ENCODE measurements at regions not wholly inside any gene's neighbourhood (a gene's known extent, or its start where the extent isn't known, plus 50 kb on each side); places are given as distances from the start of the nearest gene placed in this dataset.

GRCh38 chr2:156845806-156846558 lies 409.8 kb downstream of the GPD2 start:
- peak; percentile 11 for DNase-seq (ENCODE audit: low spot score)
- no peaks in the 10 kb centered on the region for H3K9me3 Mint-ChIP-seq
- Histone ChIP-seq H3K36me3 (ENCODE audit: insufficient read depth) (no peaks in the 10 kb centered on the region), H3F3A (replicated peaks; ENCODE audit: low read depth) (no peaks in the 10 kb centered on the region), H3K4me1 (ENCODE audit: insufficient read depth) (peaks cover 7% of the 10 kb centered on the region; the same call in 1 of the 2 replicates), H4K20me1 (replicated peaks; ENCODE audit: insufficient read depth) (no peaks in the 10 kb centered on the region), H3K27me3 (ENCODE audit: insufficient read depth) (no peaks in the 10 kb centered on the region), H2AFZ (peak overlapping the region; percentile 34; the same call in 1 of the 2 replicates), H3K9me2 (ENCODE audit: insufficient read depth) (no peaks in the 10 kb centered on the region), H3K4me2 (no peak overlapping the region), H3K27ac (ENCODE audit: low read depth) (no peak overlapping the region), H3K79me2 (replicated peaks; ENCODE audit: insufficient read depth) (no peaks in the 10 kb centered on the region), H3K4me3 (no peak overlapping the region)
- no peaks in the 10 kb centered on the region for H3K36me3 Mint-ChIP-seq (ENCODE audit: low read depth)
- no peak overlapping the region for H3K4me3 Mint-ChIP-seq
- TF ChIP-seq EZH2phosphoT487 (IDR thresholded peaks at IDR 0.05; ENCODE audit: unreplicated experiment) (no peak), ETS1 (IDR thresholded peaks at IDR 0.05) (no peak)
- peaks cover 7% of the 10 kb centered on the region; the same call in 2 of the 3 replicates for H3K4me1 Mint-ChIP-seq
- ATAC-seq: peak; percentile 64
- H3K27ac Mint-ChIP-seq: peak overlapping the region; percentile 69; the same call in 1 of the 2 replicates
- H3K27me3 Mint-ChIP-seq (ENCODE audit: insufficient read depth, low read depth, poor library complexity): peaks cover 3% of the 10 kb centered on the region

- Mint-ChIP-seq H3K4me1 (no peaks in the 10 kb centered on the region), H3K9me3 (no peaks in the 10 kb centered on the region), H3K27ac (no peak overlapping the region), H3K36me3 (ENCODE audit: low read depth) (no peaks in the 10 kb centered on the region; the same call in 2 of the 3 replicates), H3K4me3 (no peak overlapping the region), H3K27me3 (ENCODE audit: insufficient read depth, low read depth, poor library complexity) (no peaks in the 10 kb centered on the region)
- Histone ChIP-seq H4K20me1 (replicated peaks; ENCODE audit: insufficient read depth) (no peaks in the 10 kb centered on the region), H3K27me3 (ENCODE audit: insufficient read depth) (no peaks in the 10 kb centered on the region), H3K4me2 (no peak overlapping the region), H3K9me2 (ENCODE audit: insufficient read depth) (peaks cover 10% of the 10 kb centered on the region; the same call in 1 of the 2 replicates), H2AFZ (peak overlapping the region; percentile 45; the same call in 1 of the 2 replicates), H3K4me3 (no peak overlapping the region), H3K79me2 (replicated peaks; ENCODE audit: insufficient read depth) (no peaks in the 10 kb centered on the region), H3F3A (replicated peaks; ENCODE audit: low read depth) (no peaks in the 10 kb centered on the region), H3K27ac (ENCODE audit: low read depth) (no peak overlapping the region), H3K36me3 (ENCODE audit: insufficient read depth) (no peaks in the 10 kb centered on the region), H3K4me1 (ENCODE audit: insufficient read depth) (no peaks in the 10 kb centered on the region)
- TF ChIP-seq ZNF331 (CRISPR knock-in tag; IDR thresholded peaks at IDR 0.05; ENCODE audit: low read depth): no peak
- no peak for TF ChIP-seq REST (IDR thresholded peaks at IDR 0.05; ENCODE audit: unreplicated experiment)
- TF ChIP-seq STAT1 (IDR thresholded peaks at IDR 0.05; ENCODE audit: unreplicated experiment): no peak
- TF ChIP-seq ETS1 (IDR thresholded peaks at IDR 0.05): no peak
- TF ChIP-seq CTCF (conservative IDR thresholded peaks at IDR 0.05; ENCODE audit: low read depth in 2 of 2): no peak
- no peak for TF ChIP-seq EZH2 (IDR thresholded peaks at IDR 0.05; ENCODE audit: low read depth, unreplicated experiment)
- no peak for TF ChIP-seq EZH2phosphoT487 (IDR thresholded peaks at IDR 0.05; ENCODE audit: unreplicated experiment)
- no peak for TF ChIP-seq JUNB (IDR thresholded peaks at IDR 0.05; ENCODE audit: unreplicated experiment)
- TF ChIP-seq CREB1 (CRISPR knock-in tag; IDR thresholded peaks at IDR 0.05; ENCODE audit: low read depth): no peak
- no peak for TF ChIP-seq NANOG (IDR thresholded peaks at IDR 0.05; ENCODE audit: borderline replicate concordance)
- no peak for ATAC-seq
- no peak for DNase-seq (ENCODE audit: low spot score)
Observed at GRCh38 chr2:156852210-156852609, 405.3 kb upstream of the GALNT5 start.
